ENCODE measurements at regions not wholly inside any gene's neighbourhood (a gene's known extent, or its start where the extent isn't known, plus 50 kb on each side); places are given as distances from the start of the nearest gene placed in this dataset.
"Not testable (repeated sequence)": the region's sequence is repeated elsewhere in the genome, so short reads cannot be mapped to it uniquely, and the experiment has no call there.

DNA sequence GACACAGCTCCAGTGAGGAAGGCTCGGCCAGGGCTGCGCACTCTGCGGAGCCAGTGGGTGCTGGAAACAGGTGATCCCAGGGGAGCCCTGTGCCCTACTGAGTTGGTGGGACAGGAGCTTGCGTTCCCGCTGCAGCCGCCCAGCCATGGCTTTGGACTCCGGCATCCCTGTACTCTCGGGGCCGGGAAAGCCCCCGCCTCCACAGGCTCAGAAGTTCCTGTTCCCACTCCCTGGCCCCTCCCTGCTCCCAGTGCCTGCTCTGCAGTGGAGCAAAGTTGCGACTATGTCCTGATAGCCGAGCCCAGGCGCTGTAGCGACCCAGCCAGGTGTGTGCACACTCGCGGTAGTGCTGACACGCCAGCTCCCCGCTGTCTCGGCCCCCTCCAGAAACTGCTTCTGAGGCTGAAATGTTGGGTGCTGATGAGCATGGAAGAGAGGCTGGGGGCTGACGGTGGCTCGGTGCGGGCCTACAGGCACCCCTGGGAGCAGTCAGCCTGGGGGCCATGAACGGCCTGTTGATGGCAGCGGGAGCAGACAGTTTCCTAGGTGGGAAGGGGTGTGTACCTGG, 344.6 kb upstream of the MGAT4C start:
- no peak for DNase-seq (ENCODE audit: low read depth, low spot score)

DNA sequence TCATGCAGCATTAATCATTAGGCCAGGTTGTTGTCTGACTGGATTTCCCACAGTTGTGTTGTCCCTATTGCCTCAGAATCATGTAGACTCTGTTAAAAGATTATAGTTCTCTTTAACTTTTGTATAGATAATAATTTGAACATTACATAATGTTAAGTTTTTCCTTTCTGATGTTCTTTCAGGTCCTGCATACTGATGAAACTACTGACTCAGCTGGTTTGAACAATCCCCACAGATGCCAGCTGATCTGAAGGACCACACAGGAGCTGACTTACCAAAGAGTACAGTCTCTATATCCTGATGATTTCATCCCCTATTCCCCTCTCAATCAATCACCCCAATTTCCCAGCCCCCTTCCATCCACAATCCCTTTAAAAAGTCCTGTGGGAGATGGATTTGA, 341.2 kb upstream of the MGAT4C start:
- DNase-seq (ENCODE audit: low read depth, low spot score), result no peak

DNA sequence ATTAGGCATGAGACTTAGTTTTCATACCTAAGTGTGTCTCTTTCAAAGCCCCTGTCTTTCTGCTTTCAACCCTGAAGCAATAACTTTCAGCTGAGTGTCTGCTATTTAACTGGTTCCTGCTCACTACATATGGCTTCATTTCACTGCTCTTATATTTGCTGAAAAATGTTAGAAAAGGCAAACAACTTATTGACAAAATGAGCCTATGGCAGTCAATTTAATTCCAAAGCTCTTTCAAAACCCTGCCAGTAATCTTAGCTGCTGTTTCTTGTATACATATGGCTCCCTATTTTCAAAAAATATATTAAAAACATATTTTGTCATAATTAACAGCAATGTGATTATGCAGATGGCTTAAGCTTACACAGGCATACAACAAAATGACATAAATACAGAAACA, 334.1 kb upstream of the MGAT4C start:
- no peak for DNase-seq (ENCODE audit: low read depth, low spot score)

DNA sequence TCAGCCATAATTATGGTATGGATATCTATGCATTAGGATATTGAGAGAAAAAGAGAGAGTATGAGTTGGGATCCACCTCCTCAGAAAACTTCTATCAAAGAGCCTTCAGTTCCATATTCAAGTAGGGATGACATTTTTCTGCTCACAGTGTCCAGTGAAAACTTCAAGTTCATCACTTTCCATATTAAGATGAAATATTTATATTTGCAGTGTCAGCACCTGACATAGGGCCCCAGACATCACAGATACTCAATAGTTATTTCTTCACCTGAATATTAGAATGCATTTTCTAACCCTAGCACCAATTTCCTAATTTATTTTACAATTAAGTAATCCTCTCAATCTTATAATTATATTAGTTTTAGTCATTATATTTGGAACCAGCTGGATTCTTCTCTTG, 318.0 kb upstream of the MGAT4C start:
- DNase-seq (ENCODE audit: low read depth, low spot score), result no peak

DNA sequence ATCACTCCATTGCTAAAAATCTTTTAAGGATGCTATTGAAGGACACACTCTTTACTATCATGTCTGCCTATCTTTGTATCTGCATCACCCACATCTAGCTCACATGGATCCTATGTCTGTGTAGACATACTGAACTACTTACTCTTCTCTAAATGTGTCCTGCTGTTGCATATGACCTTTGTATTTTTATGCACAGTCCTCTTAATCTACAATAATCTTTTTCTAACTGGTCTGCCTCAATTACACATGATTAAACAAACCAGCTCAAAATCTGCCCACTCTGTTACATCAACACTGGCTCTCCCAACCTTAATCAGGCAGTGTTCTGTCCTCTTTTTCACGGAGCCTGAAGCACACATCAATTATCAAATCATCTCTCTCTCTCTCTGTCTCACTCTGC, 316.3 kb upstream of the MGAT4C start:
- no peak for DNase-seq (ENCODE audit: low read depth, low spot score)

DNA sequence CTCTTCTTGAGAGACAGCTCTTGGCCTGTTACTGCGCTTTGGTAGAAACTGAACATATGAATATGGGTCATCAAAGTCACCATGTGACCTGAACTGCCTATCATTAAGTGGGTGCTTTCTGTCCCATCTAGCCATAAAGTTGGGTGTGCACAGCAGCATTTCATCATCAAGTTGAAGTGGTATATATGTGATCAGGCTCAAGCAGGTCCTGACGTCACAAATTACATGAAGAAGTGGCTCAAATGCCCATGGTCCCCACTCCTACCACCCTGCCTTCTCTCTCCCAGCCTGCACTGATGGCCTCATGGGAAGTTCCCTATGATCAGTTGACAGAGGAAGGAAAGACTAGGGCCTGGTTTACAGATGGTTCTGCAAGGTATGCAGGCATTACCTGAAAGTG, 308.8 kb upstream of the MGAT4C start:
- no peak for DNase-seq (ENCODE audit: low read depth, low spot score)

DNA sequence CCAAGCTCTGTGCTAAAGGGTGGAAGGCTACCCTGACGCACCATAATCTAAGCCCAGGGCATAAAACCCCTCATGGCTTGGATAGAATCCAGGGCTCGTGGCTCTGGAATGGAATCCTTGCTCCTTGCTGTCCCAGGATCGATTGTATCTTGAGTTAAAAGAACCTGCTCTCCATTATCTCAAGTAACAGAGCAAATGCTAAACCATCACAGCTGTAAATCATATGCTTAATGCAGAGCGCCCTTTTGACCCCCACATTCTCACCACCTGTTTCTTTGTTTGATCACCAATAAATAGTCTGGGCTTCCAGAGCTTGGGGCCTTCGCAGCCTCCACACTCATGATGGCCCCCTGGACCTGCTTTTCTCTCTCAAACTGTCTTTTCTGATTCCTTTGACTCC, 299.3 kb upstream of the MGAT4C start:
- DNase-seq (ENCODE audit: low read depth, low spot score), result not testable (repeated sequence)

DNA sequence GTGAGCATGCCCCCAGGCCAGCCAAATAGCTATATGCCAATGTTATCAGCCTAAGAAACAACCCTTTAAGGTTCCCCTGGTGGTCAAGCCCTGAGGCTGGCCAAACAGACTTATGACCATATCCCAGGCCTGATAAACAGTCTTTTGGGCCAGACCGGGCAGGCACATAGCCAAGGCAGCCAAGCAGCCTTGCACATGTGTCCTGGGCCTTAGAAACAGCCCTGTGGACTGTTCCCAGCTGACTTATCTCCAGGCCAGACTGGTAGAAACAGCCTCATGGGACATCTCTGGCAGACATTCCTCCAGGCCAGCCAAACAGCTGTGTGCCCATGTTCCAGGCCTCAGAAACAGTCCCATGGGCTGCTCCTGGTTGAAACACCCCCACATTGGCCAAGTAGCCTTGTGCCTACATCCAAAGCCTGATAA, 295.0 kb upstream of the MGAT4C start:
- DNase-seq (ENCODE audit: low read depth, low spot score), result no peak

DNA sequence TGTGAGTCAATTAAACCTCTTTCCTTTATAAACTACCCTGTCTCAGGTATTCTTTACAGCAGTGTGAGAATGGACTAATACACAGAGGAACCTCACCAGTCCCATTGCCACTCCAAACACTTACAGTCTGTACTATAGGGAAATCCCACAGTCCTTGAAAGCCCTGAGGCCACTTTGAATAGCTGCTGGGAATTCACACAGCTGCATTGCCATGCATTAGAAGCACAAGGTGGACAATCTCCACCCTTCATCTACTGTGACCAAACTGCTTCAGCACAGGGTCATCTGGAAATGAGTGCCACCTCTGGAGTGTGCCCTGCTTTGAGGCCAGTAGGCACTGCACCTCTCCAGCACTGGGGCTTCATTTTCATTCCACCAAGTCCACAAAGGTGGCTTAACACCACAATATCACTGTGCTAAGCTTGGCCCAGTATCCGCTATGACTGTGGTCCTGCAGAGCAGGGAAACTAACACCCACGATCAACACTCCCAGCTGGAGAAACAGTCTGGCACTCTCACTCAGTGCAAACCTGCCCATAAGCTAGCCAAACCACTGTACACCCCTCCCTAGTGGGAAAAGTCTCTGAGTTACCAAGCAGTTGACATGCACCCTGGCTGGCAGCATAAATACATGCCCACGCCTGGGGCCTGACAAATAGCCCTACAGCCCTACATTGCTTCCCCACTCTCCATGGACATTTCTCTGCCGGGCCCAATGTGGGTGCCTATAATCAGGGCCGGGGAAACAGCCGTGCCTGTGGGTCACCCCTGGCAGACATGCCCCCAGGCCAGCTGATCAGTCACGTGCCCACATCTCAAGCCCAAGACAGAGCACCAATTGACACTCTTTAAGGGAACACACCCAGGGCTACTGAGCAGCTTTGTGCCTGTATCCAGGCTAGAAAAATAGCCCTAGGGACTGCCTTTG, 294.3 kb upstream of the MGAT4C start:
- DNase-seq (ENCODE audit: low read depth, low spot score), result no peak

DNA sequence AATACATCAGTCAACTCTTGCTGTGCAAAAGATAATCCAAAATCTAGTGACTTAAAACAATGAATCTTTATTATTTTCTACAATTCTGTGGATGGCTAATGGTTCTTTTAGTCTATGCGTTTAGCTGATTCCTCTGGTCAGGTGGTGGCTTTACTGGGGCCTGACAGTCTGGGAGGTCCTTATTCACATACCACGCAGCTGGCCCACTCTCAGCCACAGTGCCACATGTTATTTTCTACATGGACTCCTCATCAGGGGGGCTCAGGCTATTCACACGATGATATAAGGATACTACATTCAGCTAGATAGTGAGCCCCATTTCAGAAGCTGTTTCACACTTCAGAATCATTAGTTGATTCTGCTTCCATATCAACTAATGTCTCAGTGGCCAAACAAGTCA, 287.5 kb upstream of the MGAT4C start:
- DNase-seq (ENCODE audit: low read depth, low spot score), result no peak

DNA sequence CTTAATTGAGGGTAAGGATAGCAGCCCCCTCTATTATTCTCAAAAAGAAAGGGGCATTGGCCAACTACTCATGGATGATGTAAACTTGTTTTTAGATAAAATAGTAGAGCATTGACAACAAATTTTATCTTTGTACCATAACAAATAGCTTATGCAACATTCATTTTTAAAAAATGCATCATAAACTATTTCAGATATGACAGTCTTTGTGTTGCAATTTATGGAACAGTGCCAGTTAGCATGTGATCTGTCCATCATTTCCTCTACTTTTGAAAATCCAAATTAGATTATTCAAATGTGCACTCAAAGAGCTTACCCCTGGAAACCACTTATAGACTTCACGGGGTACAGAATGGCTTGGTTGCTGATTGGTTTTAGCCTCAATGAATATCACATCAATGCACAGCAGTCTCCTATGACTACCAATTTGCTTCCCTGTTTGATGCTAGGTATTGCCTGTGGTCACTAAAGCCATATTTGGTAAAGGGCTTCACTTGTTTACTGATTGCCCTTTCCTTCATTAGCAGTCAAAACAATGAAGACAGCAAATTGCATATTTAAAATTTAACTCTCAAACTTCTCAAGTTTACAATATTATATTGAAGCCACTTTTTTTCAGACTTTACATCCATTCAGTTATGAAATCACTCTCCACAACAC, 274.9 kb upstream of the MGAT4C start:
- no peak for DNase-seq (ENCODE audit: low read depth, low spot score)

DNA sequence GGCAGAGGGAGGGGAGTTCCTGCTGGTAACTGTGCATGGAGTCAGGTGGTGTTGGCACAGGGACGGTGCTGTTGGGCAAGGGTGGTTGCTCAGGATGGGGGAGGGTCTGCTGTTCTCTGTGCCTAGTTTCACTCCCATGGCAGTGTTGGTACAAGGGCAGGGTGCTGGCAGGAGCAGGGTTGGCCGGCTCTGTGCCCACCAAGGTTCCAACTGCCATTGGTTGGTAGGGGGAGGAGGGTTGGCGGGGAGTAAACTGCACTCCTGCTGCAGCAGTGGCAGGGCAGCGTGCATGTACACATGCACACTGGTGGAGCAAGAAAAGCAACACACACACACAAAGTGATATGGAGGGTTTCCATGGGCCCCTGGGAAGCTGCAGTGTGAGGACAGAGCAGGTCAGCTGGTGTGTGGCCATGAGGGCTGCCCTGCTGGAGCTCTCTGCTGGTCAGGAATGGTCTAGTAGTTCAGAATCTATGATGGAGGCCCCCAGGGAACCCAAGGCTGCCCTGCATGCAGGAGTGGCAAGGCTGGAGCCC, 269.9 kb upstream of the MGAT4C start:
- DNase-seq (ENCODE audit: low read depth, low spot score), result no peak

DNA sequence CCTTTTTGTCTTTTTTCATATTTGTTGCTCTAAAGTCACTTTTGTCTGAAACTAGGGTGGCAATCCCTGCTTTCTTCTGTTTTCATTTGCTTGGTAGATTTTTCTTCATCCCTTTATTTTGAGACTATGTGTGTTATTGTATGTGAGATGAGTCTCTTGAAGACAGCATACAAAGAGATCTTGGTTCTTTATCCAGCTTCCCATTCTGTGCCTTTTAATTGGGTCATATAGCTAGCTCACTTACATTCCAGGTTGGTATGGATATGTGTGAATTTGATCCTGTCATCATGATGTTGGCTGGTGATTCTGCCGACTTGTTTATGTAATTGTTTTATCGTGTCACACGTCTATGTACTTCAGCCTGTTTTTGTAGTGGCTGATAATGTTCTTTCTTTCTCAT, 267.7 kb upstream of the MGAT4C start:
- DNase-seq (ENCODE audit: low read depth, low spot score), result no peak

DNA sequence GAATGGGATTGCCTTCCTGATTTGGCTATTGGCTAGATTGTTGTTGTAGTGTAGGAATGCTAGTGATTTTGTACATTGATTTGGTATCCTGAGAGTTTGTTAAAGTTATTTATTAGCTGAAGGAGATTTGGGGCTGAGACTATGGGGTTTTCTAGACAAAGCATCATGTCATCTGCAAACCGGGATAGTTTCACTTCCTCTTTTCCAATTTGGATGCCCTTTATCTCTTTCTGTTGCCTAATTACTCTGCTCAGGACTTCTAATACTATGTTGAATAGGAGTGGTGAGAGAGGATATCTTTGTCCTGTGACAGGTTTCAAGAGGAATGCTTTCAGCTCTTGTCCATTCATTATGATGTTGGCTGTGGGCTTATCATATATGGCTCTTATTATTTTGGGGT, 265.7 kb upstream of the MGAT4C start:
- DNase-seq (ENCODE audit: low read depth, low spot score), result no peak

DNA sequence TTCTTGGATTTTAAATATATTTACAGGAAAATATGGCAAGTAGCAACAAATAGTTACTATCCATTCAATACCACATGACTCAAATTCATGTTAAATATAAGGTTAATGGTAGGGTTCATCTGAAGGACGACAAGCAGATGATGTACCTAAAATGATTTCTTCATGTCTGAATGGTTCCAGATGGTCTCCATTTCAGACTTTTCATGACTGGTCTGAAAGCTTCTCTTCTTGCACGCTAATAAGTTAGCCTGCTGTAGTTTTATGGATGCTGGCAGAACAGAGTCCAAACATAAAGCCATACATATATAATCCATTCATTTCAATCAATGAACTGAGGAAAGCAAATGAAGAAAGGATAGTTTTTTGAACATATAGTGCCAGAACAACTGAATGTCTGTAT, 257.0 kb upstream of the MGAT4C start:
- DNase-seq (ENCODE audit: low read depth, low spot score), result peak; percentile 5

DNA sequence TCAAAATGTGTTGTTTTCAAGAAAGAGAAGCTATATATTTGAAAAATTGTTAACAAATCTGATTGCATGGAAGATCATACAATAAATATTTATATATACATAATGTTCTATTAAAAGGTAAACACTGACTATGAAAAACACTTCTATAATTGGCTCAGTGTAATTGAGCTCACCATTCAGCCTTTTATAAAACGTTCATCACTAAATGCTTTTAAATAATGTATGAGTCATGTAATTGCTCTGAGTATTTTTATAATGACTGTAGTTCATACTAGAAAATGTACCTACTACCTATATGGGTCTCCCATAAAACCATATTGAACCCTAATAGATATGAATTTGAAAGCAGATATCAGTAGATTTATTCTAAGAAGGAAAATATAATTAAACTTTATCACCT, 240.4 kb upstream of the MGAT4C start:
- DNase-seq (ENCODE audit: low read depth, low spot score), result no peak

DNA sequence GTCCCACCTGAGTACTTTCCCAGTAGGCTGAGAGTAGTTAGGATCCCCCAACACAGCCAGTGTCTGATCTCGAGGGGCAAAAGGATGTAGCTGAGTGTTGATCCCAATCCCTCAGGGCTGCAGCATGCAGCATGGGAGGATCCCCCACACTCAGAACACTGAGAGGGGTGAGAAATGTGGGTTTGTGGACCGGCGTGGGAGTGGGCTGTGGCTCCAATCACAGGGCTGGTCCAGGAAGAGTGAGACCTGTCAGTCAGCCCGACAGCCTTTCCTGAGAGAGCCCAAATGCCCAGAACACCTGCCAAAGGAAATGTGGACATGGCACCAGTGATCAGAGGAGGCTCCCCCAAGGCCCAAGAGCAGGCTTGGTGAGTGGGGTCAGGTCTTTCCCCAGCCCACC, 228.3 kb upstream of the MGAT4C start:
- DNase-seq (ENCODE audit: low read depth, low spot score), result no peak

DNA sequence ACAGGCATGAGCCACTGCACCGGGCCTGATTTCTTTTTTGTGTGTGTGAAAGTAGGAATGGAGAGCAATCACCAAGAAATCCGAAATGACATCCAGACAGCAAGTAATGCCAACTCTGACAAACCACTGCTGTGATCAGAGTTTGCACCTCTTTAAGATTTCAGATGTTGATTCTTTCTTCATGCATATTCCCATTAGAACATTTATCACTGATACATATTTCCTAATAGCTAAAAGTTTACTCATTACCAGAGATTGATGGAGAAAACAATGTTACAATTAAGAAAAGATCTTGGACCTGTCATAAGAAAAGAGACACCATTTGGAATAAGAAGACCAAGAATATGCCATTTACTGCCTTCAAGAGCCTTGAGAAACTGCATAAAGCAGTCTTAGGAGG, 217.0 kb upstream of the MGAT4C start:
- DNase-seq (ENCODE audit: low read depth, low spot score), result no peak

DNA sequence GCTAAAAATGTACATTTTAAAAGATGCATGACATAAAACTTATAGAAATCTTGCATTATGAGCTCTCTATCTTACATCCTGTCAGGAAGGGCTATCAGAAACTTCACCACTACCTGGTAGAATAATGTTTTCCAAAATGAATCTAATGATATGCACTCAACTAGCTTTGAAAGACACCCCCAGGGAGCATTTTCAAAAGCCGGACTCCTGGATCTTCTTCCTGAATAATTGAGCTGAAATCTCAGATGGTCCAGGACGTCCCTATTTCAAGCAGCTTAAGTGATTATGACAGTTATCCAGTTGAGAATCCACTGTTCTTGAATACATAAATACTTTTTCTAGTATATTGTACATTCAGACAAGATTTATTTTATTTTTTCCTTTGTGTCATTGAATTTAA, 200.6 kb upstream of the MGAT4C start:
- no peak for DNase-seq (ENCODE audit: low read depth, low spot score)

DNA sequence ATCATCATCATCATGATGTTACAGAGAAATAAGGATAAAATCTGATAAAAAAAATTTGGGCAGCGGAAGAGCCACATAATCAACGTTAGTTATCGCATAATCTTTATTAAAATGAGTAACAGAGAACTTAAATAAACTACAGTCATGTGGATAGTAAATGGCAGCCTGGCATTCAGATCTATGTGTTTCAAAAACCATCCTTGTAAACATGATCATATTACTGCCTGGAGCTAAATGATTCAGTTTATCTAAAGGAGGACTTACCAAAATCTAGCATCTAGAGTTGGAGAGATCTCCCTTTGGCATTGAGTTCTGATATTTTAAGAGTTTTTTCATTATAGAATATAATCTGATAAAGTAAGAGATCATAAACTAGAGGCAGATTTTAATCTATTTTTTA, 200.1 kb upstream of the MGAT4C start:
- DNase-seq (ENCODE audit: low read depth, low spot score), result no peak

DNA sequence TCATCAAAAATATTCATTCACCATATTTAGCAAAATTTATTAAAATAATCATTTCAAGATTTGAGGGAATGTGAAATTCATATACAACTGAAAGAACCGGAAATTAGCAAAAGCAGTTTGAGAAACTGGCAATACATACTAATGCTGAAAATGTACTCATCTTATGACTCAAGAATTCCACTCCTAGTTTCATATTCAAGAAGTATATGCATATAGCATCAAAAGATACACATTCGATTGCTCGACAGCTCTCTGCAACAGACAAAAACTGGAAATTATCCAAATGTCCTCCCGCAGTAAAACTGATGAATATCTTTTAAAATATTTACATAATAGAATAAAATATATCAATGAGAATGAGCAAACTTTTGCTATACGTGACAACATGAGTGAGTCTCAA, 189.2 kb upstream of the MGAT4C start:
- DNase-seq (ENCODE audit: low read depth, low spot score), result no peak

DNA sequence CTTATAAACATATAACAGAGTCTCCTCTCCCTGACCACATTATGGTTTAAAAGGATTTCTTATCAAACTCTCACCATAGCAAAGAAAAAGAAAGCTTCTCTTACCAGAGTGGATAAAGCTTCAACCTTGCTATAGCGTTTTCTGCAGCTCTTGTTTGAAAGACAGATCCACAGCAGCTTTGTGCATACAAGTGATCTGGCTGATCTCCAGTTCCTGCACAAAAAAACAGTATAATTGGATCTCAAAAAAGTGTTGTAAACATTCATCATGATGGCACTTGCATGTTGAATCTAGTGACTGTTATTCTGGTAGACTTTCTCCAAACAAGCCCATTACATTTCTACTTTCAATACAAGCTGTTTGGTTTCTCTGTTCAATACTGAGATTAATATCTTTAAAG, 178.9 kb upstream of the MGAT4C start:
- DNase-seq (ENCODE audit: low read depth, low spot score), result no peak

DNA sequence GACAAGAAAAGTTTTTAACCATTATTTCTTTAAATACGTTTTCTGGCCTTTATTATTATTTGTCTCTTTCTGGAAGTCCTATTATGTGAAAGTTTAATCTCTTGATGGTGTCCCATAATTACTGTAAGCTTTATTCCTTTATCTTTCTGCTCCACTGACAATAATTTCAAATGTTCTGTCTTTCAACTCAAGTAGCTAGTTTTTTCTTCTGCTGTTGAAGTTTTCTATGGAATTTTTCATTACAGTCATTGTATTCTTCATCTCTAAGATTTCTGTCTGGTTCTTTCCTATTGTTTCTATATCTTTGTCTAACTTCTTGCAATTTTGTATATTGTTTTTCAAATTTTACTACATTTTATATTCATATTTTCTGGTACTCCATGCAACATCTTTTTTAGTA, 173.6 kb upstream of the MGAT4C start:
- no peak for DNase-seq (ENCODE audit: low read depth, low spot score)
